IMR-90 (cell line): ENCODE measurements at regions not wholly inside any gene's neighbourhood (a gene's known extent, or its start where the extent isn't known, plus 50 kb on each side); places are given as distances from the start of the nearest gene placed in this dataset.

Experiments used
- BHLHE40 ChIP-seq: fragments of 150-350 bp; IDR thresholded peaks from 2 replicates; pipeline ENCODE4 v1.6.1; 2016; ENCODE audit warnings: mild to moderate bottlenecking, low read depth, low read length
- POLR2A ChIP-seq: IDR thresholded peaks from 2 replicates; pipeline ENCODE4 v1.6.1; 2012; ENCODE audit warnings: mild to moderate bottlenecking, low read depth, low read length
- RAD21 ChIP-seq: IDR thresholded peaks from 2 replicates; pipeline ENCODE4 v1.6.1; 2012; ENCODE audit warnings: low read length, improper control_type of control experiment
- SMC3 ChIP-seq: fragments of 150-350 bp; IDR thresholded peaks from 2 replicates; pipeline ENCODE4 v1.6.1; 2016; ENCODE audit warnings: low read depth, mild to moderate bottlenecking, antibody characterized with exemption, low read length, moderate library complexity
- TF ChIP-seq, protein P1 (sequence below): conservative IDR thresholded peaks from 2 replicates; pipeline ENCODE4 v1.5.1; 2012; ENCODE audit warnings: mild to moderate bottlenecking, low read depth, low read length, improper control_type of control experiment

DNA sequence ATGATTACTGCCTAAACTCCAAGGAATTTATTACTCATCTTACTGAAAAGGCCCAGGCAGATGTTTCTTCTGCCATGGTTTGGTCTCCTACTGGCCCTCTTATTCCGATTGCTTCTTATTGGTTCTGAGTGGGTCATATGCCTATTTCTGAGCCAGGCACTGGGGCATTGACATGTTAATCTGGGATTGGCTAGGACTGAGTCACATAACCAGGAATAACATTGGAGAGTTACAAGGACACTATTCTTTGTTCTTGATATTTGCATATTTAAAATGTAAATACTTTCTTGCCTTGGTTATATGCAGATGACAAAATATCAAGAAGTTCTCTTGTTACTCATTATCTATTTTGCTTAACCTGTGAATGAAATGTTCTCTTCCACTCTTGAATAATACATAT lies 534.4 kb upstream of the SLC39A10 start:
- TF ChIP-seq, protein P1, sequence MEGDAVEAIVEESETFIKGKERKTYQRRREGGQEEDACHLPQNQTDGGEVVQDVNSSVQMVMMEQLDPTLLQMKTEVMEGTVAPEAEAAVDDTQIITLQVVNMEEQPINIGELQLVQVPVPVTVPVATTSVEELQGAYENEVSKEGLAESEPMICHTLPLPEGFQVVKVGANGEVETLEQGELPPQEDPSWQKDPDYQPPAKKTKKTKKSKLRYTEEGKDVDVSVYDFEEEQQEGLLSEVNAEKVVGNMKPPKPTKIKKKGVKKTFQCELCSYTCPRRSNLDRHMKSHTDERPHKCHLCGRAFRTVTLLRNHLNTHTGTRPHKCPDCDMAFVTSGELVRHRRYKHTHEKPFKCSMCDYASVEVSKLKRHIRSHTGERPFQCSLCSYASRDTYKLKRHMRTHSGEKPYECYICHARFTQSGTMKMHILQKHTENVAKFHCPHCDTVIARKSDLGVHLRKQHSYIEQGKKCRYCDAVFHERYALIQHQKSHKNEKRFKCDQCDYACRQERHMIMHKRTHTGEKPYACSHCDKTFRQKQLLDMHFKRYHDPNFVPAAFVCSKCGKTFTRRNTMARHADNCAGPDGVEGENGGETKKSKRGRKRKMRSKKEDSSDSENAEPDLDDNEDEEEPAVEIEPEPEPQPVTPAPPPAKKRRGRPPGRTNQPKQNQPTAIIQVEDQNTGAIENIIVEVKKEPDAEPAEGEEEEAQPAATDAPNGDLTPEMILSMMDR = no peak
- TF ChIP-seq SMC3 (no peak), POLR2A (no peak), BHLHE40 (no peak), RAD21 (no peak)
